22Rv1 (cell line): ENCODE measurements at regions not wholly inside any gene's neighbourhood (a gene's known extent, or its start where the extent isn't known, plus 50 kb on each side); places are given as distances from the start of the nearest gene placed in this dataset.

Experiments used
- CTCF ChIP-seq: fragments of 450-650 bp; IDR thresholded peaks from 2 replicates; pipeline ENCODE4 v1.5.1; 2017; ENCODE audit warnings: mild to moderate bottlenecking
- ZFX ChIP-seq: fragments of 450-650 bp; IDR thresholded peaks from 2 replicates; pipeline ENCODE4 v1.6.1; 2017; ENCODE audit warnings: antibody characterized with exemption, borderline replicate concordance

- TF ChIP-seq CTCF (no peak), ZFX (no peak)
Measured at GRCh38 chr3:5321666-5322340, 134.3 kb downstream of the EDEM1 start.
